HEK293 (cell line): ENCODE measurements at regions not wholly inside any gene's neighbourhood (a gene's known extent, or its start where the extent isn't known, plus 50 kb on each side); places are given as distances from the start of the nearest gene placed in this dataset.
"Not testable (repeated sequence)": the region's sequence is repeated elsewhere in the genome, so short reads cannot be mapped to it uniquely, and the experiment has no call there.

ENCODE experiments used
- CTCF ChIP-seq: fragments of 450-650 bp; formaldehyde crosslinking; IDR thresholded peaks from 2 replicates; pipeline ENCODE4 v1.5.1; 2016; ENCODE audit warnings: missing biosample characterization, missing genetic modification characterization
- KLF16 ChIP-seq: fragments of 450-650 bp; formaldehyde crosslinking; IDR thresholded peaks from 2 replicates; pipeline ENCODE4 v1.5.1; 2017; ENCODE audit warnings: missing biosample characterization, missing genetic modification characterization
- ZBTB44 ChIP-seq: fragments of 450-650 bp; IDR thresholded peaks from 2 replicates; pipeline ENCODE4 v1.5.1; 2018; ENCODE audit warnings: missing biosample characterization, mild to moderate bottlenecking, missing genetic modification characterization
- ZNF18 ChIP-seq: fragments of 450-650 bp; formaldehyde crosslinking; IDR thresholded peaks from 2 replicates; pipeline ENCODE4 v1.5.1; 2016; ENCODE audit warnings: missing biosample characterization, missing genetic modification characterization
- ZNF302 ChIP-seq: fragments of 450-650 bp; formaldehyde crosslinking; IDR thresholded peaks from 2 replicates; pipeline ENCODE4 v1.5.1; 2016; ENCODE audit warnings: missing biosample characterization, missing genetic modification characterization, low read depth
- ZNF510 ChIP-seq: fragments of 450-650 bp; formaldehyde crosslinking; IDR thresholded peaks from 2 replicates; pipeline ENCODE4 v1.5.1; 2018; ENCODE audit warnings: mild to moderate bottlenecking, missing genetic modification characterization, missing biosample characterization; ENCODE audit not compliant: insufficient replicate concordance
- ZNF600 ChIP-seq: fragments of 450-650 bp; formaldehyde crosslinking; IDR thresholded peaks from 2 replicates; pipeline ENCODE4 v1.5.1; 2016; ENCODE audit warnings: missing biosample characterization, missing genetic modification characterization

- not testable (repeated sequence) for TF ChIP-seq ZNF302 (tag by site-specific recombination); ZNF18; ZNF510 (tag by site-specific recombination); CTCF (tag by site-specific recombination); KLF16 (tag by site-specific recombination); ZBTB44 (tag by site-specific recombination); ZNF600 (tag by site-specific recombination)
Measured at GRCh38 chr13:65321423-65321822, 1908.7 kb downstream of the PCDH9 start.
